ENCODE measurements at regions not wholly inside any gene's neighbourhood (a gene's known extent, or its start where the extent isn't known, plus 50 kb on each side); places are given as distances from the start of the nearest gene placed in this dataset.

DNA sequence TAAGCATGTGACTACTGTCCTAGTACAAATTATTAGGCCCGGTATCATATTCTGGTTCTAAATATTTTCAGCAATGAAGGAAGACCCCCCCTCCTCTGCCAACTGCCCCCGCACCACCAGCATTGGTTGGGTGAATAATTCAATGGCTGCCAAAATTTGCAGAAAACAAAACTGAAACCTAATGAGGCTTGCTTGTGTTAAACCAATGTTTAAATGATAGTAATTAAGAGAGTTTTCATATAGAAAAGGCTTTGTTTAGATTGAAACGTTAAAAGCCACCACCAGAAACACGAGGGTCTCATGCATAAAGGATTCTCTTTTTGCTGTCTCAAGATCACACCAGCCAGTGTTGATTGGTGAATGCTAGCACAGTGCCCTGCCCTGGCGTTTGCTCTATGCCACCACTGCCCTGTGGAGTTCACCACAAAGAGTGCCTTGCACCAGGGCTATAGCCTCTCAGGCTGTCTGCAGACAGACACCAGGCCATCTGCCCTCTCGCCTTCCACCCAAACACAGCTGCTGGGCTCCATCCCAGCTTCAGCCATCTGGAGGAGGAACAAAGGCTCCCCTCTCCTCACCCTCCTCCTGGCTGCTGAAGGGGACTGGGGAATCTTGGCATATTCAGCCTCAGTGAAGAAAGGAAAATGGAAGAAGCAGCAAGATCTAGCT lies 200.3 kb upstream of the PFN2 start:
- TF ChIP-seq, protein P1, sequence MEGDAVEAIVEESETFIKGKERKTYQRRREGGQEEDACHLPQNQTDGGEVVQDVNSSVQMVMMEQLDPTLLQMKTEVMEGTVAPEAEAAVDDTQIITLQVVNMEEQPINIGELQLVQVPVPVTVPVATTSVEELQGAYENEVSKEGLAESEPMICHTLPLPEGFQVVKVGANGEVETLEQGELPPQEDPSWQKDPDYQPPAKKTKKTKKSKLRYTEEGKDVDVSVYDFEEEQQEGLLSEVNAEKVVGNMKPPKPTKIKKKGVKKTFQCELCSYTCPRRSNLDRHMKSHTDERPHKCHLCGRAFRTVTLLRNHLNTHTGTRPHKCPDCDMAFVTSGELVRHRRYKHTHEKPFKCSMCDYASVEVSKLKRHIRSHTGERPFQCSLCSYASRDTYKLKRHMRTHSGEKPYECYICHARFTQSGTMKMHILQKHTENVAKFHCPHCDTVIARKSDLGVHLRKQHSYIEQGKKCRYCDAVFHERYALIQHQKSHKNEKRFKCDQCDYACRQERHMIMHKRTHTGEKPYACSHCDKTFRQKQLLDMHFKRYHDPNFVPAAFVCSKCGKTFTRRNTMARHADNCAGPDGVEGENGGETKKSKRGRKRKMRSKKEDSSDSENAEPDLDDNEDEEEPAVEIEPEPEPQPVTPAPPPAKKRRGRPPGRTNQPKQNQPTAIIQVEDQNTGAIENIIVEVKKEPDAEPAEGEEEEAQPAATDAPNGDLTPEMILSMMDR (IDR thresholded peaks at IDR 0.05), result no peak
- TF ChIP-seq ZFX (IDR thresholded peaks at IDR 0.05; ENCODE audit: borderline replicate concordance), result no peak

All from 22Rv1 (cell line).